H1 (cell line): ENCODE measurements at regions not wholly inside any gene's neighbourhood (a gene's known extent, or its start where the extent isn't known, plus 50 kb on each side); places are given as distances from the start of the nearest gene placed in this dataset.

Experiments used
- CTCF ChIP-seq, 3 experiments: IDR thresholded peaks; 1 replicate in 2 of 3; 2 replicates in 1 of 3; pipeline versions ENCODE4 v1.5.1 to v1.6.1; 2011; ENCODE audit warnings: low read length in 3 of 3, mild to moderate bottlenecking in 3 of 3, inconsistent platforms in 2 of 3, low read depth in 1 of 3, moderate library complexity in 1 of 3; ENCODE audit not compliant: insufficient read depth in 1 of 3; ENCODE audit errors: control extremely low read depth in 1 of 3
- TF ChIP-seq, protein P1 (sequence below): IDR thresholded peaks from 2 replicates; pipeline ENCODE4 v1.6.1; 2012; ENCODE audit warnings: inconsistent platforms

DNA sequence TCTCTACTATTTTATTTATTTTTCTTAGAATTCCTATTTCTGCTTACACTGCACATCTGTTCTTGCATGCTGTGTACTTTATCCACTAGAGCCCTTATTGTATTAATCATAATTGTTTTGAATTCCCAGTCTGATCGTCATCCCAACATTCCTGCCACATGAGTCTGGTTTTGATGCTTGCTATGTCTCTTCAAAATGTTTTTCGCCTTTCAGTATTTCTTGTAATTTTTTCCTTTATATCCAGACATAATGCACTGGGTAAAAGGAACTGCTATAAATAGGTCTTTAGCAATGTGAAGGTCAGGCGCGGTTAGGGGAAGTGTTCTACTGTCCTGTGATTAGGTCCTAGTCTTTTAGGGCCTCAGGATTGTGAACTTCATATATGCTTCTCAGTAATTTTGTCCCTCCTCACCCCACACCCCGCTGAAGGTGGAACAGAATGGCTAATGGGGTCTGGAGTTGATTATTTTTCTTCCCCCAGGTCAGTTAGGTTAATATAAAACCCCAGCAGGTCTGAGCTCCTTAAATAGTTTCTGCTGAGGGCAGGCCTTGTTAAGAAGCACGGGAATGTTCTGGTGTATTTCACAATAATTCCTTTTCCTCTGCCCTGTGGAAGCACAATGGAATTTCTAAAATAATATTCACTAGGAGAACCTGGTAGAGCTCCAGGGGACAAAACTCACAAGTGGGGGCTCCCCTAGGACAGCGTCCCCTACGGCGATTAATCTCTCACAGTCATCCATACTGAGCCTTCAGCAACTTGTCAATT lies 146.6 kb upstream of the TUT7 start:
- TF ChIP-seq CTCF (IDR thresholded peaks at IDR 0.05; ENCODE audit: control extremely low read depth in 1 of 3, insufficient read depth in 1 of 3, low read depth in 1 of 3, low read length in 3 of 3): no peak
- TF ChIP-seq, protein P1, sequence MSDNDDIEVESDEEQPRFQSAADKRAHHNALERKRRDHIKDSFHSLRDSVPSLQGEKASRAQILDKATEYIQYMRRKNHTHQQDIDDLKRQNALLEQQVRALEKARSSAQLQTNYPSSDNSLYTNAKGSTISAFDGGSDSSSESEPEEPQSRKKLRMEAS: no peak
